ENCODE measurements at regions not wholly inside any gene's neighbourhood (a gene's known extent, or its start where the extent isn't known, plus 50 kb on each side); places are given as distances from the start of the nearest gene placed in this dataset.
A peak's percentile ranks its signal among the peaks of the same experiment; 100 is the strongest.
"Not testable (repeated sequence)": the region's sequence is repeated elsewhere in the genome, so short reads cannot be mapped to it uniquely, and the experiment has no call there.

DNA sequence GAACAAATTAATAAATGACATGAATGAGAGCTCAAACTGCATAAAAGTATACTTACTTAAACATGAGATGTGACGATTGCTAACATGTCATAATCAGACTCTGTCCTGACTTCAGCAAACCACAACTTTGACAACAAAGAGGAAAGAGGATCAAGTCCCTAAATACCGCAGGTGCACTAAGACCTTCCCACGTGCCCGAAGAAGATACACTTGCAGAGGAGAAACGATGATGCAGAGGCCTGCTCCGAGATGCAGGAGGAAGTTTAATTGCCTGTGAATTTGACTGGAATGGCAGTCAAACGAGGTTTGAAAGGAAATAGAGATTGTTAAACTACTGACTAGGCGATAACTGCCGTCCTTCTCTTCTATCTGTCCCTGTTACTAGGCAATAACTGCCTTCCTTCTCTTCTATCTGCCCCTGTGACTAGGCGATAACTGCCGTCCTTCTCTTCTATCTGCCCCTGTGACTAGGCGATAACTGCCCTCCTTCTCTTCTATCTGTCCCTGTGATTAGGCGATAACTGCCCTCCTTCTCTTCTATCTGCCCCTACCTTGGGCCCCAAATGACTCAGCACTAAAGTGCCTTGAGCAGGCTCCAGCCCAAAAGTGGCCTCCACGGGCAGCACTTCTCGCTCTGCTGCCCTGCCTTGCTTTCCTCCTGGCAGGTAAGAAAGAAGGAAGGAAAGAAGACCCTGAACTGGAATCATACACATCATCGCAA is 2226.0 kb upstream of the DEFB115 start:
- POLR2A ChIA-PET (ENCODE audit: low non-redundant PET): not testable (repeated sequence)

DNA sequence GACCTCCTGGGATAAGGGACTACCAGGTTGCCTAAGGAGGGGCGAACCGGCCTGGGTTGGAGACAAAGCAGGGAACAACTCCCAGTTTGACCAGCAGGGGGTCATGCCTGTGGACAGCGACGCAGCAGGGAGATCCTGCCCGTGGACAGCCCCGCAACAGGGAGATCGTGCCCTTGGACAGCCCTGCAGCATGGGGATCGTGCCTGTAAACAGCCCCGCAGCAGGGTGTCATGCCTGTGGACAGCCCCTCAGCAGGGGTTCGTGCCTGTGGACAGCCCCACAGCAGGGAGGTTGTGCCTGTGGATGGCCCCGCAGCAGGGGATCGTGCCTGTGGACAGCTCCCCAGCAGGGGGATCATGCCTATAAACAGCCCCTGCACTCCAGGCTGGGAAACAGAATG is 2213.2 kb upstream of the DEFB115 start:
- DNase-seq (ENCODE audit: low spot score); POLR2A ChIA-PET (ENCODE audit: low non-redundant PET); H3K27ac ChIP-seq; CTCF ChIA-PET: not testable (repeated sequence)

More for the DNA sequence above, 2226.0 kb upstream of the DEFB115 start:
- DNase-seq (ENCODE audit: low spot score); H3K27ac ChIP-seq; CTCF ChIA-PET: not testable (repeated sequence)

DNA sequence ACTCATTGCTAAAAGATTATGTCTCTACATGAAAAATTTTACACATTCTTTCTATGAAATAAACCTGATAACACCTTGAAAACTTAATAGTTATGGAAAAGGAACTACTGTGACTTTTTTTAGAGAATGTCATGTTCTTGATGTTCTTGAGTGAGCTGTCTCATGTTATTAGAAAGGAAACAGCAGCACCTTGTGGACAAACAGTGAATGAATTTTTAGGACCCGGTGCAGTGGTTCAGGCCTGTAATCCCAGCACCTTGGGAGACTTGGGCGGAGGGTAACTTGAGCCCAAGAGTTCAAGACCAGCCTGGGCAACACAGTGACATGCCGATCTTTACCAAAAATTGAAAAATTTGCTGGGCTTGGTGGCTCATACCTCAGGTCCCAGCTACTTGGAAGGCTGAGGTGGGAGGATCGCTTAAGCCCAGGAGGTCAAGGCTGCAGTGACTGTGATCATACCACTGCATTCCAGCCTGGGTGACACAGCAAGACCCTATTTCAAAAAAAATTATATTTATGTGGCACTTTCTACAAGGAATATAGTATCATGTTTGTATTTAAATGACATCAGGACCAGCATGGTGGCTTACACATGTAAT is 2207.4 kb upstream of the DEFB115 start:
- DNase-seq (ENCODE audit: low spot score); CTCF ChIA-PET; POLR2A ChIA-PET (ENCODE audit: low non-redundant PET); H3K27ac ChIP-seq: not testable (repeated sequence)
- TF ChIP-seq, protein P1, sequence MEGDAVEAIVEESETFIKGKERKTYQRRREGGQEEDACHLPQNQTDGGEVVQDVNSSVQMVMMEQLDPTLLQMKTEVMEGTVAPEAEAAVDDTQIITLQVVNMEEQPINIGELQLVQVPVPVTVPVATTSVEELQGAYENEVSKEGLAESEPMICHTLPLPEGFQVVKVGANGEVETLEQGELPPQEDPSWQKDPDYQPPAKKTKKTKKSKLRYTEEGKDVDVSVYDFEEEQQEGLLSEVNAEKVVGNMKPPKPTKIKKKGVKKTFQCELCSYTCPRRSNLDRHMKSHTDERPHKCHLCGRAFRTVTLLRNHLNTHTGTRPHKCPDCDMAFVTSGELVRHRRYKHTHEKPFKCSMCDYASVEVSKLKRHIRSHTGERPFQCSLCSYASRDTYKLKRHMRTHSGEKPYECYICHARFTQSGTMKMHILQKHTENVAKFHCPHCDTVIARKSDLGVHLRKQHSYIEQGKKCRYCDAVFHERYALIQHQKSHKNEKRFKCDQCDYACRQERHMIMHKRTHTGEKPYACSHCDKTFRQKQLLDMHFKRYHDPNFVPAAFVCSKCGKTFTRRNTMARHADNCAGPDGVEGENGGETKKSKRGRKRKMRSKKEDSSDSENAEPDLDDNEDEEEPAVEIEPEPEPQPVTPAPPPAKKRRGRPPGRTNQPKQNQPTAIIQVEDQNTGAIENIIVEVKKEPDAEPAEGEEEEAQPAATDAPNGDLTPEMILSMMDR (conservative IDR thresholded peaks at IDR 0.05; ENCODE audit: low read depth): peak; percentile 65

DNA sequence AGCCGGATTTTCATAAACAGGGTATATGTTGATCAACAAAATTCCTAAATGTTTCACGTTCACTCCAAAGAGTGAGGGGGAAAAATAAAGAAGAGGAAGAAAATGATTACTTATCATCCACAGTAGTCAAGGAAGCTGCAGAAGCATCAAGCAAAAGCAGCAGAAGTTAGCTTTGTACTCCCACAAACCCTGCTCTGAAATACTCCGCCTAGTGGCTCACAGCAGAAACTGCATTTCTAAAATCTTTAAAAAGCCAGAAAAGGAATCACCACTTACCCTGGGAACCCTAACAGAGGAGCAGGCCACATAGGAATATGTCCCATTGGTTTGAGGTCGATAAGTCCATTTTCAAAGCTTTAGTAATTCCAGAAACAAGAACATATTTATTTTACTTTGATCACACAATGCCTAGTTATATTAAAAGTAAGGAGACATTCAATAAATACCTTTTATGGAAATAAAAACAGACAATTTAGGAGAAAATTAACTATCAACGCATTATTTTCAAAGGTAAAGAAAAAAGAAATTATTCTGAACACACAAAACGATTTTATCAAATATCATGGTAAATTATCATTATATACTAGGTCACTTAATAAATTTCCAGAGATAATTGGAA is 2199.5 kb upstream of the DEFB115 start:
- H3K27ac ChIP-seq; DNase-seq (ENCODE audit: low spot score); POLR2A ChIA-PET (ENCODE audit: low non-redundant PET): not testable (repeated sequence)
- TF ChIP-seq, protein P1 (conservative IDR thresholded peaks at IDR 0.05; ENCODE audit: low read depth): peak; percentile 64
- CTCF ChIA-PET: interaction anchor here (0.6 kb wide), 1 partner anchor 340 kb away, joined by 3 read pairs; no protein-coding TSS in a partner anchor

DNA sequence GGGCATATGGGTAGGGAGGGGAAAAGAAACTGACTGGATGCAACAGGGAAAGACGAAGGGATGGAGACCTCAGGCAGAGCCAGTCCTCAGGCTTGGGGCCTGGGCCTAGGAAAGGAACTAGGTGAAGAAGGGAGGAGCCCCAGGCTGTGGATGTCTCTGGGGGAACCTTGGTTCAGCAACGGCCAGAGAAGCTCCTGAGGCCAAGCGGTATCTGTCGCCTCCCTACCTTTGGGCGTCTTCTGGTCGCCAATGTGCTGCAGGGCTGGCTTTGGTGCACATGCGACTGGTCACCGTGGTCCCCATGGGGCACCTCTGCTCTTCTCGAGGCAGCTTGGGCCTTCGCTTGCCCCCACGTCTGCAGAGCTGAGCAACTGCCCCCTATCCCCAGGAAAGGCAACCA is 2195.0 kb upstream of the DEFB115 start:
- H3K27ac ChIP-seq; DNase-seq (ENCODE audit: low spot score); CTCF ChIA-PET; POLR2A ChIA-PET (ENCODE audit: low non-redundant PET): not testable (repeated sequence)

DNA sequence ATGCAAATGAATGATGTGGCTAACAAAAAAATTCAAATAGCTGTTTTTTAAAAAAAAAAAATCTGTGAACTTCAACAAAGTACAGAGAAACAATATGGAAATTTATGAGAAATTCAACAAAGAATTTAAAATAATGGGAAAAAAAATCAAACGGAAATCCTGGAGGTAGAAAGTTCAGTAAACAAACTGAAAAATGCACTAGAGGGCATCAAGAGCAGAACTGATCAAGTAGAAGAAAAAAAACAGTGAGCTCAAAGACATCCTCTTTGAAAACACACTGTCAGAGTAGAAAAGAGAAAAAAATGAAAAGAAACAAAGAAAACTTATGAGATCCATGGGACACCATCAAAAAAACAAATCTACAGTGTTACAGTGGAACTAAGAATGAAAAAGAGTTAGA is 2191.1 kb upstream of the DEFB115 start:
- H3K27ac ChIP-seq; CTCF ChIA-PET; DNase-seq (ENCODE audit: low spot score); POLR2A ChIA-PET (ENCODE audit: low non-redundant PET): not testable (repeated sequence)

DNA sequence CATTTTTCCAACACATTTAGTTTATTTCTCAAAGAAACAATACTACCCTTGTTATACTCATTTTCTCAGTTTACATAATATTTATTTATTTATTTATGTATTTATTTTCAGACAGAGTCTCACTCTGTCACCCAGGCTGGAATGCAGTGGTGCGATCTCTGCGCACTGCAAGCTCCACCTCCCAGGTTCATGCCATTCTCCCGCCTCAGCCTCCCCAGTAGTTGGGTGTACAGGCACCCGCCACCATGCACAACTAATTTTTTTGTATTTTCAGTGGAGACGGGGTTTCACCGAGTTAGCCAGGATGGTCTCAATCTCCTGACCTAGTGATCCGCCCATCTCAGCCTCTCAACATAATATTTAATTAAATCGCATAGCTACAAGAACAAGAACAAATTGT is 2183.8 kb upstream of the DEFB115 start:
- DNase-seq (ENCODE audit: low spot score); POLR2A ChIA-PET (ENCODE audit: low non-redundant PET); CTCF ChIA-PET; H3K27ac ChIP-seq: not testable (repeated sequence)

DNA sequence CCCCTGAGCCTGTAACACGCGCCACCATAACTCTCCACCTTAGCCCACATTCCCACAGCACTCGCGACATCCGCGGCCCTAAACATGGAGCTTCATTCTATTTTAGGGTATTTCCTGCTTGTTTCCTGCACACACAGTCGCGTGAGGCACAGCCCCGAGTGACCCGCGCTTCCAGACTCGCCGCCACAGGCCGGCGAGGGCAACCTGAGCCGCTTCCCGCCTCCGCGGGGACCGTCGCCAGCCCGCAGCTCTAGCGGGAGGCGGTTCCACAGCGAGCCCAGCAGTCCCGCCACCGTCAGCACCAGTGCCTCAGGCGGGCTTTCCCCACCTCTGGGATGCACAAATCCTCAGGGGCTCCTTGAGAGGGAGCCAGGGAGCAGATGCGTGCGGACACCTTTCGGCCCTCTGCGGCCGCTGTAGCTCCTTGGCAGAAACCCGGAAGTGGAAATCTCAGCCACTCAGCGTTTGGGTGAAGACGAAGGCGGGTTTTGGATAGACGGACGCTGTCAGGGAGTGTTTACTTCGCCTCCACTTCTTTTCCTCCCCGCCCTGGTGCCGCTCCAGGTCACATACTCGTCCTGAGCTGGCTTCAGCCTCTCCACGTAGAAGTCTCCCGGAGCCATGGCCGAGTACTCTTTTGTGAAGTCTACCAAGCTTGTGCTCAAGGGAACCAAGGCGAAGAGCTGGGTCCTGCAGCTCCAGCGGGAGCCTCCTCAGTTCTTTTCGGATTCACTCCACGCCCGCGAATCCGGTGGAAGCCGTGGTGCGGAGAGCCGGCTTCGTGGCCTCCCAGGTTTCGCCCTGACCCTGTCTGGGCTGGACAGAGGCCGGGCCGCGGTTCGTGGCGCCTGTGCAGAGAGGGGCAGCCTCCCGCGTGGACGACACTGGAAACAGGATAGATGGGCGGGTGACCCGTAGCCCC is 2177.4 kb upstream of the DEFB115 start:
- no peak overlapping the region for H3K27ac ChIP-seq
- ChIA-PET CTCF (no interaction called here), POLR2A (ENCODE audit: low non-redundant PET) (no interaction called here)
- TF ChIP-seq, protein P1 (conservative IDR thresholded peaks at IDR 0.05; ENCODE audit: low read depth): no peak
- no peak for DNase-seq (ENCODE audit: low spot score)

DNA sequence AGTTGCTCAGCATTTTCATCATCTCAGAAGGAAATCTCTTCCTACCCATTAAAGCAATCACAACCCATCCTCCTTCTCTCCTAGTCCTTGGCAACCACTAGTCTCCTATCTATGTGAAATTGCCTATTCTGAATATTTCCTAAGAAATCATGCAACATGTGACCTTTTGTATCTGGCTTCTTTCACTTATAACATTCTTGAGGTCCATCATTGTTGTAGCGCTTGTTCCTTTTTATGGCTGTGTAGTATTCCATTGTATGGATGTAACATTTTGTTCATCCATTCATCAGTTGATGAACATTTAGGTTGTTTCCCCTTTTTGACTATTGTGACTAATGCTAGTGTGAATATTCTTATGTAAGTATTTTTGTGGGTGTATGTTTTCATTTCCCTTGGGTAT is 2175.8 kb upstream of the DEFB115 start:
- CTCF ChIA-PET; H3K27ac ChIP-seq; POLR2A ChIA-PET (ENCODE audit: low non-redundant PET); DNase-seq (ENCODE audit: low spot score): not testable (repeated sequence)

Measured in RWPE1 (cell line).